Right ventricle myocardium inferior (tissue), 1 donor: ENCODE measurements at regions not wholly inside any gene's neighbourhood (a gene's known extent, or its start where the extent isn't known, plus 50 kb on each side); places are given as distances from the start of the nearest gene placed in this dataset.
A peak's percentile ranks its signal among the peaks of the same experiment; 100 is the strongest.

ENCODE experiments used
- ATAC-seq: fragments of 200-7000 bp; cut with Tn5 transposase; one replicate; pipeline ENCODE4 v1.9.1; 2020; ENCODE audit warnings: mild to moderate bottlenecking, moderate library complexity
- DNase-seq: peaks from one replicate; pipeline ENCODE4 v3.0.0; 2021; ENCODE audit errors: missing footprints
- intact Hi-C: fragments of 100-400 bp; cut with DNase I; formaldehyde crosslinking; loops from one replicate; pipeline ENCODE4 v1.11.0; 2022
- donor health status: DM: no; HTN: yes; CAD: no; lungs with severe emphysema.

GRCh38 chr10:31581741-31582323, 262.8 kb downstream of the ZEB1 start:
- no peak for DNase-seq
- ATAC-seq, result no peak
- intact Hi-C loops, result loop anchor here (5.0 kb wide), 1 partner anchor 125 kb away; no protein-coding TSS in a partner anchor

- DNase-seq (no peak), ATAC-seq (peak; percentile 32)
- intact Hi-C loops, result loop anchor here (5.0 kb wide), 1 partner anchor 127 kb away; no protein-coding TSS in a partner anchor
Measured at GRCh38 chr10:31580646-31581045, 261.6 kb downstream of the ZEB1 start.
